B cell (primary cell): ENCODE measurements at regions not wholly inside any gene's neighbourhood (a gene's known extent, or its start where the extent isn't known, plus 50 kb on each side); places are given as distances from the start of the nearest gene placed in this dataset.

Experiments used
- EZH2 ChIP-seq: IDR thresholded peaks from 2 replicates; pipeline ENCODE4 v1.6.1; 2012; ENCODE audit warnings: borderline replicate concordance, low read depth, mild to moderate bottlenecking, moderate library complexity, low read length; ENCODE audit not compliant: insufficient read depth, poor library complexity, severe bottlenecking
- TF ChIP-seq, protein P1 (sequence below): fragments of 200-600 bp; IDR thresholded peaks from one replicate; pipeline ENCODE4 v1.8.0; 2022; ENCODE audit warnings: antibody characterized with exemption, mild to moderate bottlenecking

DNA sequence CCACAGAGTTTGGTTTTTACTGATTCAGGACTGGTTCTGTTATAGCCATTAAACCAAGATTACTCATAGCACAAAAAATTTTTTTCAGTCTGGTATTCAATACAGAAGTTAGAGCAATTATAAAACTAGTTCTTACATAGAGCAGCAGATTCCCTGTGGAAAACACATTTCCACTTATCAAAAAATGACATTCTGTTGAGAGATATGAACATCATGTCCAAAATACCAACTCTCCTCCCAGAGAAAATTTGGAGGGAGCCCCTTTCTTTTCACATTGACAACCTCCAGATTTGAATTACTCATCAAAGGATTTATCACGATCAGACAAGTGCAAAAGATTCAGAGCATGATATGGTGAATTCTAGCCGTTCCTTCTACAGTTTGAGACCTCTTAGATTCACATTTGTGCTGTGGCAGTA lies 126.8 kb upstream of the SERPINE2 start:
- TF ChIP-seq, protein P1, sequence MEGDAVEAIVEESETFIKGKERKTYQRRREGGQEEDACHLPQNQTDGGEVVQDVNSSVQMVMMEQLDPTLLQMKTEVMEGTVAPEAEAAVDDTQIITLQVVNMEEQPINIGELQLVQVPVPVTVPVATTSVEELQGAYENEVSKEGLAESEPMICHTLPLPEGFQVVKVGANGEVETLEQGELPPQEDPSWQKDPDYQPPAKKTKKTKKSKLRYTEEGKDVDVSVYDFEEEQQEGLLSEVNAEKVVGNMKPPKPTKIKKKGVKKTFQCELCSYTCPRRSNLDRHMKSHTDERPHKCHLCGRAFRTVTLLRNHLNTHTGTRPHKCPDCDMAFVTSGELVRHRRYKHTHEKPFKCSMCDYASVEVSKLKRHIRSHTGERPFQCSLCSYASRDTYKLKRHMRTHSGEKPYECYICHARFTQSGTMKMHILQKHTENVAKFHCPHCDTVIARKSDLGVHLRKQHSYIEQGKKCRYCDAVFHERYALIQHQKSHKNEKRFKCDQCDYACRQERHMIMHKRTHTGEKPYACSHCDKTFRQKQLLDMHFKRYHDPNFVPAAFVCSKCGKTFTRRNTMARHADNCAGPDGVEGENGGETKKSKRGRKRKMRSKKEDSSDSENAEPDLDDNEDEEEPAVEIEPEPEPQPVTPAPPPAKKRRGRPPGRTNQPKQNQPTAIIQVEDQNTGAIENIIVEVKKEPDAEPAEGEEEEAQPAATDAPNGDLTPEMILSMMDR: no peak
- no peak for TF ChIP-seq EZH2
